Loucy (cell line): ENCODE measurements at regions not wholly inside any gene's neighbourhood (a gene's known extent, or its start where the extent isn't known, plus 50 kb on each side); places are given as distances from the start of the nearest gene placed in this dataset.
"Not testable (repeated sequence)": the region's sequence is repeated elsewhere in the genome, so short reads cannot be mapped to it uniquely, and the experiment has no call there.

ENCODE experiments used
- H2AFZ ChIP-seq: fragments of 200-600 bp; sonication (generic); 2 replicates; pipeline ENCODE4 v1.6.0; 2016; ENCODE audit warnings: antibody characterized with exemption, mild to moderate bottlenecking, low read length, moderate library complexity
- H3F3A ChIP-seq: fragments of 200-600 bp; 2 replicates; pipeline ENCODE4 v1.6.0; 2016; ENCODE audit warnings: antibody characterized with exemption, low read depth, mild to moderate bottlenecking
- H3K27me3 ChIP-seq: fragments of 200-600 bp; sonication (generic); 2 replicates; pipeline ENCODE4 v1.6.1; 2014; ENCODE audit warnings: low read length, mild to moderate bottlenecking; ENCODE audit not compliant: insufficient read depth, poor library complexity, severe bottlenecking
- H3K36me3 ChIP-seq: fragments of 200-600 bp; sonication (generic); 2 replicates; pipeline ENCODE4 v1.6.1; 2016; ENCODE audit warnings: low read length; ENCODE audit not compliant: insufficient read depth
- H3K4me1 ChIP-seq: fragments of 200-600 bp; sonication (generic); 2 replicates; pipeline ENCODE4 v1.5.1; 2014; ENCODE audit warnings: low read length, mild to moderate bottlenecking; ENCODE audit not compliant: insufficient read depth, poor library complexity, severe bottlenecking
- H3K4me2 ChIP-seq: fragments of 200-600 bp; sonication (generic); 2 replicates; pipeline ENCODE4 v1.6.0; 2014; ENCODE audit warnings: antibody characterized with exemption, low read length, low read depth, mild to moderate bottlenecking; ENCODE audit not compliant: poor library complexity, severe bottlenecking
- H3K4me3 ChIP-seq: fragments of 200-600 bp; sonication (generic); 2 replicates; pipeline ENCODE4 v1.5.1; 2014; ENCODE audit warnings: low read length, mild to moderate bottlenecking, mixed read lengths; ENCODE audit not compliant: poor library complexity, severe bottlenecking
- H3K79me2 ChIP-seq: fragments of 200-600 bp; sonication (generic); 2 replicates; pipeline ENCODE4 v1.6.1; 2014; ENCODE audit warnings: low read length; ENCODE audit not compliant: insufficient read depth
- H3K9ac ChIP-seq: fragments of 200-600 bp; sonication (generic); 2 replicates; pipeline ENCODE4 v1.6.0; 2014; ENCODE audit warnings: mild to moderate bottlenecking, low read depth, low read length, moderate library complexity; ENCODE audit not compliant: poor library complexity, severe bottlenecking
- H3K9me2 ChIP-seq: fragments of 200-600 bp; sonication (generic); replicated peaks from 2 replicates; pipeline ENCODE4 v1.6.1; 2016; ENCODE audit warnings: low read depth, low read length, mixed read lengths
- H3K9me3 ChIP-seq: fragments of 200-600 bp; sonication (generic); 2 replicates; pipeline ENCODE4 v1.6.1; 2014; ENCODE audit warnings: mild to moderate bottlenecking, antibody characterized with exemption, low read length, low read depth; ENCODE audit not compliant: insufficient read depth
- H4K20me1 ChIP-seq: fragments of 200-600 bp; sonication (generic); 2 replicates; pipeline ENCODE4 v1.6.0; 2014; ENCODE audit warnings: antibody characterized with exemption, low read length, mild to moderate bottlenecking; ENCODE audit not compliant: insufficient read depth, poor library complexity, severe bottlenecking
- CTCF ChIP-seq: fragments of 200-600 bp; sonication (generic); conservative IDR thresholded peaks from 2 replicates; pipeline ENCODE4 v1.5.1; 2014; ENCODE audit warnings: mild to moderate bottlenecking, antibody characterized with exemption, low read length
- EZH2phosphoT487 ChIP-seq: fragments of 200-600 bp; IDR thresholded peaks from 2 replicates; pipeline ENCODE4 v1.6.1; 2018; ENCODE audit warnings: antibody characterized with exemption, mild to moderate bottlenecking, moderate library complexity, borderline replicate concordance

DNA sequence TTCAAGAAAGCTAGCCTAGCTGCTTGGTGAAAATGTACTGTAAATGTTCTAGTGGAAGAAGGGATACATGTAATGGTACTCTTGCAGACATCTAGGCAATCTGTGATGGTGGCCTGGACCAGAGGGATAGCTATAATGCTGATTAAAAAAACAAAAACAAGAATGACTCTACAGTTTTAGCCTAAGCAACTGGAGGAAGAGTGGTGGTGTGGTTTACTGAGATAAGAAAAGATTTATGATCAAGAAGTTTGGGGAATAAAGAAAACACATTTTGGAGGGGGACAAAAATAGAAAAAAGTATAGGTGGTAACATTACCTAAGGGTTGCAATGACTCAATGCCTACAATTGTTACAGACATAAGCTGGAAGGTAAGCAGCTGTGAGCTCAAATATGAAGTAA, 1080.7 kb upstream of the CELF4 start:
- TF ChIP-seq CTCF (no peak), EZH2phosphoT487 (no peak)
- H2AFZ ChIP-seq: no peak overlapping the region
- no peaks in the 10 kb centered on the region for H3K9me3 ChIP-seq
- H3K36me3 ChIP-seq: no peaks in the 10 kb centered on the region
- no peaks in the 10 kb centered on the region for H4K20me1 ChIP-seq
- no peaks in the 10 kb centered on the region for H3F3A ChIP-seq
- no peak overlapping the region for H3K4me3 ChIP-seq
- H3K9ac ChIP-seq: no peak overlapping the region
- no peaks in the 10 kb centered on the region for H3K9me2 ChIP-seq
- H3K79me2 ChIP-seq: no peaks in the 10 kb centered on the region
- H3K4me1 ChIP-seq: no peaks in the 10 kb centered on the region
- H3K27me3 ChIP-seq: no peaks in the 10 kb centered on the region
- H3K4me2 ChIP-seq: no peak overlapping the region

- H3K9me3 ChIP-seq: no peaks in the 10 kb centered on the region
- H3K4me1 ChIP-seq: no peaks in the 10 kb centered on the region
- no peaks in the 10 kb centered on the region for H3K9me2 ChIP-seq
- TF ChIP-seq CTCF (no peak), EZH2phosphoT487 (no peak)
- no peaks in the 10 kb centered on the region for H4K20me1 ChIP-seq
- no peaks in the 10 kb centered on the region for H3K36me3 ChIP-seq
- H3K4me3 ChIP-seq: no peak overlapping the region
- H2AFZ ChIP-seq: no peak overlapping the region
- H3K79me2 ChIP-seq: no peaks in the 10 kb centered on the region
- no peaks in the 10 kb centered on the region for H3K27me3 ChIP-seq
- H3K4me2 ChIP-seq: no peak overlapping the region
- no peaks in the 10 kb centered on the region for H3F3A ChIP-seq
- H3K9ac ChIP-seq: no peak overlapping the region
These were observed 1079.5 kb upstream of the CELF4 start for GRCh38 chr18:38644875-38645641.

GRCh38 chr18:38642711-38643110, 1077.1 kb upstream of the CELF4 start:
- Histone ChIP-seq H2AFZ (no peak overlapping the region), H3K9me2 (no peaks in the 10 kb centered on the region), H3K9ac (no peak overlapping the region), H3K79me2 (no peaks in the 10 kb centered on the region), H3K36me3 (no peaks in the 10 kb centered on the region), H3K4me1 (no peaks in the 10 kb centered on the region), H3K9me3 (no peaks in the 10 kb centered on the region; the same call in 1 of the 2 replicates), H4K20me1 (no peaks in the 10 kb centered on the region), H3K4me2 (no peak overlapping the region), H3K27me3 (no peaks in the 10 kb centered on the region), H3F3A (no peaks in the 10 kb centered on the region), H3K4me3 (no peak overlapping the region)
- TF ChIP-seq CTCF: no peak

DNA sequence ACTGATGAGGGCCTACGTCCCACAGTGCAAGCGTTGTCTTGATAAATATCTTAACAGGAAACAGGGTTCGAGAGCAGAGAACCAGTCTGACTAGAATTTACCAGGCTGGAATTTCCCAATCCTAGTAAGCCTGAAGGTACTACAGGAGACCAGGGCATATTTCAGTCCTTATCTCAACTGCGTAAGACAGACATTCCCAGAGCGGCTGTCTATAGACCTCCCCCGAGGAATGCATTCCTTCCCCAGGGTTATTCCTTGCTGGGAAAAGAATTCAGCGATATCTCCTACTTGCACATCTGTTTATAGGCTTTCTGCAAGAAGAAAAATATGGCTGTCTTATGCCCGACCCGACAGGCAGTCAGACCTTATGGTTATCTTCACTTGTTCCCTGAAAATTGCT, 1074.1 kb upstream of the CELF4 start:
- H3K4me3 ChIP-seq, H3K9ac ChIP-seq, H3K36me3 ChIP-seq, H3K4me2 ChIP-seq, H3K9me2 ChIP-seq, H3K27me3 ChIP-seq, H3K9me3 ChIP-seq, H4K20me1 ChIP-seq, H3K79me2 ChIP-seq, H3K4me1 ChIP-seq, H3F3A ChIP-seq, H2AFZ ChIP-seq: not testable (repeated sequence)
